Endothelial cell of hepatic sinusoid (primary cell): ENCODE measurements at regions not wholly inside any gene's neighbourhood (a gene's known extent, or its start where the extent isn't known, plus 50 kb on each side); places are given as distances from the start of the nearest gene placed in this dataset.

ENCODE experiments used
- in situ Hi-C: cut with HindIII; loops from 2 replicates; pipeline ENCODE4 v1.10.0; 2017; ENCODE audit warnings: low sequenced_read_pairs

DNA sequence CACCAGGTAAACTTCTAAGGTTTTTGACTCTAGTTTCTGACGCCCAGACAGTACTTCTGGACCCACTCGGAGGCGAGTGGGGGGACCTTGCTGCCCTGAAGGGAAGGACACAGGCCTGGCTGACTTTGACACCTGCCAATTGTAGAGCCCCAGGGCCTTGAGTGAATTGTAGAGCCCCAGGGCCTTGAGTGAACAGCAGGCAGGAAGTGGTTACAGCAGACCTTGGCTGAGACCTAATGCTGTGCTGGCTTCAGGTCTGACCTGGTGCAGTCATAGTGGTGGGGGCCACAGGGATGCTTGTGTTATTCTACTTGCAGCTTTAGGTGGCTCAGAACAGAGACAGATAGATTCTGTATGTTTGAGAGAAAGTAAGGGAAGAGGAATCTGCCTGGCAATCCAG, 344.3 kb downstream of the DUSP10 start:
- in situ Hi-C loops: no loop called here

DNA sequence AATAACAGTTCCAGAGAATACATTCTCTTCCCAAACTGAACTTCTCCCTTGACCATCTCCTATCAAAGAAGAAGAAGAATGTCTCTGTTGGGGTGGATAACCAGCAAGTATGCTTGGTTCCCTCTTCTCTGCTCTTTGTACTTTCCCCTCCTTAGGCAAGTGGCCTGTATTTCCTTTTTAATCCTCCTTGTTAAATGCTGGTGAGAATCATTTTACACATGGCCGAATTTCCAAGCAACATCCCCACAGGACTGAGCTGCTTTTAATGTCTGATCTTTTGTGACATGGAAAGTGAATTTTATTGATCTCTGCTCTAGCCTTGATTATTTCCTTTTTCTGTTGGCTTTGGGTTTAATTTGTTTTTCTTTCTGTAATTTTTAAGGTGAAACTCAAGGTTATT, 336.7 kb downstream of the DUSP10 start:
- in situ Hi-C loops: no loop called here

DNA sequence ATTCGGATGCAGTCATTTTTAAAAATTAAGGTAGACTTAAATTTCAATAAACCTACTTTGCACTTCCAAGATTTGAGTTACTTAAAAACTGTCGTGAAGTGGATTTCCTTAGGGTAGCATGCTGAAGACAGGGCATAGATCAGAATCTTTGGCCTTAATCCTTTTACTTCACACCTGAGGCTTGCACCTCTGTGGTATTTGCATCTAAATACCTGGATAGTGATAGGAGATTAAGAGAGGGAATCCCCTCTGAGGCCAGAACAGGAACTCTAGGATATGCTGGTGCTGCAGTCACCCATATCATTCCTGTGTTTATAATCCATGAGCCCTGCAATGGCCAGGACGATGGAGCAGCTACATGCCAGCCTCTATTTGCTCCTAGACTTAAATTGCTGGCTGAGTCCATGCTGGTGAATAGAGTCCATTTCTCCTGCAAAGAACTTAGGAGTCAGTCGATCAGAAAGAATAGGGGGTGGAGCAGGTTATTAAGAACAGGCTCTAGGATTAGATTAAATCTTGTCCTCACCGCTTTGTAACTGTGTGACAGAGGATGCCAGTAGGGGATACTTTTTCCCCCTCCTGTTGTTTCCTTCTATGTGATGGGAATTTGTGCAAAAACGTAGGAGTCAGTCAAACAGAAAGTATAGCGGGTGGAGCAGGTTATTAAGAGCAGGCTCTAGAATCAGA, 333.6 kb downstream of the DUSP10 start:
- in situ Hi-C loops: no loop called here

DNA sequence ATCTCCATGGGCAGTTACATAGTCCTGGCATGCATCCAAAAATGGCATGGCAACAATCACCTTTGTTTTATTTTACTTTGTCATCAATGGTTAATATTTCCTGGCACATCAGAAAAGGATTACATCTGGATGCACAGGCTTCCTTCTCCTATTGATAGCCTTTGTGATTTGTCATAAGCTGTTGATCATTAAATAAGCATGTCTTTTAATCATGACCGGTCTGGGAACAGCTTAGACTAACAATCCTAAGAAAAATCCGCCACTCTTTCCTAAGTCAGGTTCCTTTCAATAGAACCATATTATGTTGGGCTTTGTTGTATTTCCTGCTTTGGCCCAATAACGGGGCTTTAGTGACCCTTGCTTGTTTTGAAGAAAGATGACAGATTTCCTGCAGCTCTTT, 330.6 kb downstream of the DUSP10 start:
- in situ Hi-C loops: no loop called here

DNA sequence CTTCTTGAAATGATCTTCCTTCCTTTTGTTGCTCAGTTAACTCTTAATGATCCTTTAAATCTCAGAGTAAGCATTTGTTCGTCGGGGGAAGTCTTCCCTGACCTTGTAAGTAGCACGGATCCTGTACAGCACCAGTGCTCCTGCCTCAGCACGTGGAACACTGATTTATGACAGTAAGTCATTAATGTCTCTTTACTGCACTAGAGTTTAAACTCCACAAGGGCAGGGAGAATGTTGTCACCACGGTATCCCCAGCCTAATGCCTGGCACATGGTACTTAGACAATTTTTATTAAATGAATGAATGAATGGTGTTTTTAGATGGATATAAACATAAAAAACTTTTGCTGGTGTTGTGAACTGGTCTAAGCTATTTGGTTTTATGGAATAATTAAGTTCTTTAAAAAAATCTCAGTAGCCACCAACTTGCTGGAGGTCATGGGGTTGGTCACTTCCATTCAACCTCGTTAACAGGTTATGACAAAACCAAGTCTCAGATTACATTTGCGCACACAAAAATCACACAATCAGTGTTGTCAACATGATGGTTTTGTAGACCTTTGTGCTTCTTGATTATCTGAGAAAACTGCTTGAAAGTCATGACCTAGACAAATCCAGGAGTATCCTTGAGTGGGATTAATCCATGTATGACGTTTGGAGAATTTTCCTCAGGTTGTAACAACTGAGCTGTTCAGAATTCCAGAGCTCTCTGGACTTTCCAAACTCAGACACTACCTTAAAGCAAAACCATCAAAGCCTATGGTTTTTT, 326.9 kb downstream of the DUSP10 start:
- in situ Hi-C loops: no loop called here

DNA sequence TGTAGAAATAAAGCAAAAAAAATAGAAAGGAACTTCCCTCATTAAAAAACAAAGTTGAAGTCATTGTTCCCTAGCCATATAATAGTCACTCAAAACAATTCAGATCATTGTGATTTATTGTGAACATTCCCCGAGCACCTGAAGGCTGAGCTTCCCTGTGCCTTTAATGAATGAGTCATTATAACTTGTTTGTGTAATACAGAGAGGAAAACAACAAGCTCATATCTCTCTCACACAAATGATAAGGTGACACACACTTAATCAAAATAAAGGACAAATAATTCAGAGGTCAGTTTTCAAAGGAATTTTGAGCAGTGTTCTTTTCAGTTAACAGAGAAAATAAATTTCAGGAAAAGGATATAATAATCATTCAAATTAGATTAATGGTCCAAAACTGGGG, 326.2 kb downstream of the DUSP10 start:
- in situ Hi-C loops: no loop called here

DNA sequence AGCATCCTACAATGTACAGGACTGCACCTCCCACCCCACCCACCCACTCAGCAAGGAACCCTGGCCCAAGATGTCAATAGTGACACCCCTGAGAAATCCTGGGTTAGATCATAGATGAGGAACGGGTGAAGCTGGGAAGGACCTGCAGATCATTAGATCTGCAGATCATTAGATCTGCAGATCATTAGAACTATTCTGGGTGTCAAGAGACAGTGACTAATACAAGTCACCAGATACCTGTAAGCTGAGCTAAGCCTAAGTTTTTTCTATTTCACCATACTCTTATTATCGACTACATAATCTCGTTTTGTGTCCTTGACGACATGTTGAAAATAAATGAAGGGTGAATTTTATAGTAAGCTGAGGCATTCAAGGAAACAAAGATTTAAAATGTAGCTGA, 325.7 kb downstream of the DUSP10 start:
- in situ Hi-C loops: no loop called here

DNA sequence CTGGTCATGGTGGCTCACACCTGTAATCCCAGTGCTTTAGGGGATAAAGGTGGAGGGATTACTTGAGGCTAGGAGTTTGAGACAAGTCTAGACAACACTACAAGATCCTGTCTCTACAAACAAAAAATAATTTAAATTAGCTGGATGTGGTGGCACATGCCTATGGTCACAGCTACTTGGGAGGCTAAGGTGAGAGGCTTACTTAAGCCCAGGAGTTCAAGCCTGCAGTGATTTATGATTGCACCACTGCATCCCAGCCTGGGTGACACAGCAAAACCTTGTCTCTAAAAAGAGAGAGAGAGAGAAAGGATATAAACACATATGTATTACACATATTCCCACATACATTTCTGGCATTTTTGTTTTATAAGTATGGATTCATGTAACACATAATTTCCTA, 325.2 kb downstream of the DUSP10 start:
- in situ Hi-C loops: no loop called here

DNA sequence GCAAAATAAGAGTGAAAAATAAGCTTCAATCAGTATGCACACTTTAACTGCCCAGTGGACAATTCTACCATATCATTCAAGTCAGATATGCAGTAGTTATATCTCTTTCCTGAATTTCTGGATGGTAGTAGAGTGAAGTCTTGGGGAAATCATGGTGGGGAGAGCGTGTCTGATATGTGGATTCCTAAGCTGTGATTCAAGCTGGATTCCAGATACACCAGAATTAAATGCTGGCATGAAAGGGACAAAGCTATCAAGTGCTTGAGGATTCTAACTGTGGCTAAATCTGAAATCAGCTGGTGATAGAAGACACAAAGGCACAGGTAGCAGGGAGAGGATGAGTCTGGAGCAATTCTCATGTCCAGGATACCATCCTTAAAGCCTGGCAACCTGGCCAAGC, 323.5 kb downstream of the DUSP10 start:
- in situ Hi-C loops: no loop called here

DNA sequence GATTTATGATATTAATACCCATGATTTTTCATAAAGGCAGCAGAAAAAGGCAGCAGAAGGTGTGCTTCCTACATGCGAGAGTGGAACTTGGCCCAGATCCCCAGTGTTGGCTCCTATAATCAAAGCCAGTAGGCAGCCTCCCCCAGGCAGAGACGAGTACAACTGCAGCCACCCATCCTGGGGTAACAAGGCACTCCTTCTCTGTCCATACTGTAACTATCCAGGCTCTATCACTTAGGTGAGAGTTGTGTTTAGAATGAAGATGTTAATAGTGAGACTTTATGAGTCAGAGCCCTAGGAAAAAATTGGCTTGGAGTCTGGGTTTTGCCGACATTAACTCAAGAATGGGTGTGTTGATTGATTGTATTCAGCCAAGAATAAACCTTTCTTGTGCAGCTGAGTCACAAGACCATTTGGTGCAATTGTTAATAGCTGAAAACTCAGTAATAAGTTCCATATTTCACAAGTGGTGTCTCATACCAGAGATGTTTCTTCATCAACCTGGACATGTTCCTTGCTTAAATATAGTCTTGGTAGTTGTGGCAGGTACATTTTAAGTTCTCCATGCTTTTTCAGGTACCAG, 322.3 kb downstream of the DUSP10 start:
- in situ Hi-C loops: no loop called here

DNA sequence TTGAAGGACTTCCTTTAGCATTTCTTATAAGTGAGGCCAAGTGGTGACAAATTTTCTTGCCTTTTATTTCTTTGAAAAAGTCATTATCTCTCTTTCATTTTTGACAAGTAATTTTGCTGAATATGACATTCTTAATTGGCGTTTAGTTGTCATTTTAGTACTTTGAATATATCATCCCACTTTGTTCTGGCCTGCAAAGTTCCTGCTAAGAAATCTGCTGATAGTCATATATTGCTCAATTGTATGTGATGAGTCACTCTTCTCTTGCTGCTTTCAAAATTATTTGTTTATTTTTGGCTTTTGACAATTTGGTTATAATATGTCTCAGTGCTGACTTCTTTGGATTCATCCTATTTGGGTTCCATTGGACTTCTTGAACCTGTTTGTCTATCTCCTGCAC, 312.6 kb downstream of the DUSP10 start:
- in situ Hi-C loops: loop anchor here (25.0 kb wide), 1 partner anchor 542 kb away; the partner anchor contains the start of gene HLX

DNA sequence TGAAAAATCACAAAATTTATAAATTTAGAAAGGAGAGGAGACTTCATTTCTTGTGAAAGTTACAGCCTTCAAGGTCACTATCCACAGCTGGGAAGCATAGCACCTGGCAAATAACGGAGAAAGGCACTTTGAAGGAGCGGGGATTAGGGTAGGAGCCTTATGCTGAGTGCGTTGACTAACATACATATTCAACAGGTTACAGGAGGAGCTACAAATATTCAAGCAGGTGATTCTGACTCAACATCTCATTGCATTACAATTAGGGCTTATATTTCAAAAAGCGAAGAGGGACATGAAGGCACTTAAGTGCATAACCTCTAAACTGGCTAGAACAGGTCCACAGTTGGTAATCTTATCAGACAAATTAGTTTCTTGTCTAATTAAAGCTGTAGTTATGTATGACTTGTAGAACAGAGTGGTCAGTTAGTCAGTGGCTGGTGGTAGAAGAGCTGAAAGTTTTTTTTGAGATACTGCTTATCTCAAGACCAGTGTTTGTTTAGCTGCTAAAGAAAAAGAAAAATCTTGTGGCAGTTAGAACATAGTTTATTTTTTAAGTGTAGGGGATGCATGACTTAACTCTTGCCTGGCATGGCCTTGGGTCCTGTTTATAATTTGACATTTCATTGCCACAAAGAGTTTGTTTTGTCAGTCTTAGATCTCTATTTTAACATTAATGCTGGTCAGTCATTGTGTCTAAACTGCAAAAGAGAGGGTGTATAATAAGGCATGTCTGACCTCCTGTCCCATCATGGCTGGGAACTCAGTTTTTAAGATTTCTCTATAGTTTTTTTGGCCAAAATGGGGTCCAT, 311.5 kb downstream of the DUSP10 start:
- in situ Hi-C loops: loop anchor here (25.0 kb wide), 1 partner anchor 543 kb away; the partner anchor contains the start of gene HLX

DNA sequence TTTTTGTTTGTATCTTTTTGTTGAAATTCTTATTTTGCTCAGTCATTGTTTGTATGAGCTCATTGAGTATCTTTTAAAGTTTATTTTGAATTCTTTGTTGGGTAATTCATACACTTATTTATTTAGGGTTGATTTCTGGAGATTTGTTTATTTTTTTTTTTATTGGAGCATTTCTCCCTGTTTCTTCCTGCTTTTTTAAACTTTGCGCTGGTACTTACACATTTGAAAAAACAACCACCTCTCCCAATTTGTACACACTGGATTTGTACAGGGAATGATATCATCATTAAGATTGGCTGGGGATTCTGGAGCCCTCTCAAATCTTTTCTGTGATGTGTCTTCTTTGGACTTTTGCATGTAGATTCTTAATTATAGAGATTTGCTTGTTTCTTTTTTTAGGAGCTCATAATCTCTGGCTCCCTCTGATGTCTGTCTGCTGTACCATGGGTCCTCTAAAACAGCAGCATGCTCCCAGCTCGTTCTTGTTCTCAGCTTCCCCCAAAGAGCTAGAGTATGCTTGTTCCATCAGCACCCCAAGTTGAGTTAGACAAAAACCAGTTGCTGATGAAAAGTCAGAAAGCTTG, 310.7 kb downstream of the DUSP10 start:
- in situ Hi-C loops: loop anchor here (25.0 kb wide), 1 partner anchor 544 kb away; the partner anchor contains the start of gene HLX

DNA sequence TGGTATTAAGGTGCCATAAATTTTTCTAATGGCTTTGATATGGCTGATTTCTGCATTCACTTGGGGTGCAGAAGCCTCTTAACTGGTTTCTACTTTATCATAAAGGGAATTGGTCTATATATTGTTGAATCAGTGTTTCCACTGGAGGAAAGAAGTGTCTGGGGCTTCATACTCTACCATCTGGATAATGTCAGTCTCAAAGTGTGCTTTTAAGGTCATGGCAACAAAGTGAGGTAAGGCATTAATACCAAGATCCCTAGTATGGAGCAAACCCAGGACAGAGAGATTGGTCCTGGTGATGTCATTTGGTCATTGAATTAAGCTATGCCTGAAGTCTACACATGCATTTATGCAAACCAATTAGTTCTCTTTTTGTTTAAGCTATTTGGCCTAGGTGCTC, 309.9 kb downstream of the DUSP10 start:
- in situ Hi-C loops: loop anchor here (25.0 kb wide), 1 partner anchor 545 kb away; the partner anchor contains the start of gene HLX

DNA sequence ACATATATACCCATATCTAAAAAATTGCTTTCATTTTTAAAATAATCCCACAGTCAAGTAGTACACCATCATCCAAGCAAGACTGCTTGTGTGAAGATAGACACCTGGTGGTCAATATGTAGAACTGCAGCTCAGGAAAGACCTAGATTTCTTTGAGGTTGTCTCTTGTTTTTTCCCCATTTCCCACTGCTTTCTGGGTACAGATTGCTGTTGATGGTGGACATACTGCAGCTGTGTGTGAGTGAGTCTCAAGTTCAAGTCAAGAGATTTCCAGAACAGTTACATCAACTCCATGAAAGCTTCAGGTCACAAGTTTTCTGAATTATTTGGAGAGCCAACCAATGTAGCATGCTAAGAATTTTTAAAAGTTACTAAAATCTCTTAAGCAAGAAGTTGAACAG, 306.4 kb downstream of the DUSP10 start:
- in situ Hi-C loops: loop anchor here (5.0 to 25.0 kb wide), 2 partner anchors 548 to 618 kb away; partner anchors contain the start of gene HLX

DNA sequence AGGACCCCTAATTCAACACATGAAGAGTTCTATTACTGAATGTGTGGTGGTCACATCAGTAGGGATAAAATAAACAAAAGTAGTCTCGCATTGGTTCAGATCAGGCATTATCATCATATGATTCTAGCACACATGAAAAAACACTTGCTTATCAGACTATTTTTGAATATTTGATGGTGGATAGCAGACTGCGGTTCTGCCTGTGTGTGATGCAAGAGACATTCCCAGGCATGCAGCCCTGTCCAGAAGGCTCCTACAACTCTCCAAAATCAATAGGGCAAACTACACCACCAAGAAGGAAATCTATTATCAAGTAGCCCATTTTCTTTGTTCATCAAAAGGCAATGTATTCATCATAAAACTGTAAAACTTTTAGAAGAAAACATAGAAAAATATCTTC, 304.7 kb downstream of the DUSP10 start:
- in situ Hi-C loops: loop anchor here (5.0 to 25.0 kb wide), 2 partner anchors 550 to 620 kb away; partner anchors contain the start of gene HLX

DNA sequence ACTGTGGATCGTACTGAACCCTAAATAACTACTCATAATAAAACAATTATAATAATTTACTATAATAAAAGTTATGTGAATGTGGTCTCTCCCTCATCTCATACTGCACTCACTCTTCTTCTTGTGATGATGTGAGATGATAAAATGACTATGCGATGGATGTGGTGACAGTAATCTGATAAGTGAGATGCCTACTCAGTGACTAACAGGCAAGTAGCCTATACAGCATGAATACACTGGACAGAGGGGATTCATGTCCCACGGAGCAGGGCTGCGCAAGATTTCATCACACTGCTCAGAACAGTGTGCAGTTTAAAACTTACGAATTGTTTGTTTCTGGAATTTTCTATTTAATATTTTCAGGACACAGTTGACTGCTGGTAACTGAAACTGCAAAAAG, 304.0 kb downstream of the DUSP10 start:
- in situ Hi-C loops: loop anchor here (5.0 to 25.0 kb wide), 2 partner anchors 551 to 621 kb away; partner anchors contain the start of gene HLX

DNA sequence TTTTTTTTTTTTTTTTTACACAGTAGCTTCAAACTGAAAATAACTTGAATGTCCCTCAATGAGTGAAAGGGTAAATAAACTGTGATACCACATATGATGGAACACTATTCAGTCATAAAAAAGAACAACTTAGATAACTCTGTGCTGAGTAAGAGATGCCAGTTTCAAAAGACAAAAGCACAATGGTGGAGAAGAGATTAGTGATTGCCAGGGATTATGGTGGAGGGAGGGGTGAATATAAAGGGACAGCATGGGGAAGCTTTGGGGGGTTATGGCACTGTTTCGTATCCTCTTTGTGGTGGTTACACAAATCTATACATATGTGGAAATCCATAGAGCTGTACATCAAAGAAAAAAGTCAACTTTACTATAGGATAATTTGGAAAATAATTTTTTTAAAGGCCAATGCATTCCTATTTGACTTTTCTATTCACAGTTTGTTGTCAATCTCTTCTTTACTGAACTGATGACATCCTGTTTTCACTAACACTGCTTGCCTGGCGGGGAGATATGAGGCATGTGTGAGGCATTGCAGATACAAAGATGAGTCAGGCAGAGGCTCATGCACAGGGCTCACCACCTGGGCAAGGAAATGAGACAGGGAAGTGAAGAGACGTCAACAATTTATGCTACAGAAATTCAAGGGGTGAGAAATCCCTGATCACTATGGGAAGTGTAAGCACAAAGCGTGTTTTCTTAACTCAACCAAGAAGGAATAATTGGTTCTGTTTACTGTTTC, 302.7 kb downstream of the DUSP10 start:
- in situ Hi-C loops: loop anchor here (5.0 to 25.0 kb wide), 2 partner anchors 552 to 622 kb away; partner anchors contain the start of gene HLX

DNA sequence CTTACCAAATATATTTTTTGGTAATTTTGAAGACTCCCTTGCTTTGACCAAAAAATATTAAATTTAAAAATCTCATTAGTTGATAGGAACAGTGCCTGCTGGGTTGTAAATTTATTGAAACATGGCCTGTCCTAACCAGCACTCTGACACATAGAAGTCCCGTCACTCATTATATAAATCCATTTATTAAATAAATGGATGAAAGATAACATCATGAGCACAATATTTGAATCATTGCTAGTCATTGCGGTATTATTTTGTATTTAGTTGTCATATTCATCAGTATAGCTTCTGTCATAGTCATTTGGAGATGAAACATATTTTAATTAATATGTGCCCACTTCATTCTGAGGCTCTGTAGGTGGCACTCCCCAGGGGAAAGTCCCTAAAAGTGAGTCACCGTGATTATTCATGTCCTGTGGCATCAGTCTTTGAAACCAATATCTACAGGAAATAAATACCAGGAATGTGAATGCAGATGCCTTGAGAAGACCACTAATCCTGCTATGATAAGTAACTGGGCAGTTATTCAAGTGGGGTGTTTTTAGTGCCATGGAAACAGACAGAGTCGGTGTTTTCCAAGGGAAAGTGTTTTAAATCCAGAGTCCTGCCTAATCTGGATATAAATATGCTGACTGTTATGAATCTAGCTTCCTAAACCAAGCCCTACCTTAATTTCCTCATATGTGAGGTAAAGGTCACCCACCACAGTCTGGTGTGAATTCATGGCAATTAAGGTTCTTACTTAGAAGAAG, 302.0 kb downstream of the DUSP10 start:
- in situ Hi-C loops: loop anchor here (5.0 to 25.0 kb wide), 2 partner anchors 553 to 623 kb away; partner anchors contain the start of gene HLX
